ENCODE measurements at regions not wholly inside any gene's neighbourhood (a gene's known extent, or its start where the extent isn't known, plus 50 kb on each side); places are given as distances from the start of the nearest gene placed in this dataset.
"Not testable (repeated sequence)": the region's sequence is repeated elsewhere in the genome, so short reads cannot be mapped to it uniquely, and the experiment has no call there.

DNA sequence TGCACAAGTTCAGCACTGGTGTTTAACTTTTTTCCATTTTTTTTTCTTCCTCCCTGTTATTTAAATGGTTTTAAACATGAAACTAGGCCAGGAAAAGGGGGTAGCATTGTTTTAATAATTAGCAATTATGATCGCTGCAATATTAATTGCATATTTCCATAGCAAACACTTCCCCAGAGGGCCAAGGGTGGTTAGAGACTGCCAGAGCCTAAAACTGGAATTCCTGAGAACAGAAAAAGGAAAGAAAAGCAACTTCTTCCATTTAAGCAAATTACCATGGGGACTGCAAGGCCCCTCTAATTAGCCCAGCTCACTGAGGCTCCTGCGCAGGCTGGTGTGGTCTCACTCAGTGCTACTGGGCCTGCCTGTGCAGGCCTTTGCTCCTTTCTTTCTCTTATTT, 201.5 kb downstream of the SMAD2 start:
- DNase-seq (ENCODE audit: low read depth) = no peak

DNA sequence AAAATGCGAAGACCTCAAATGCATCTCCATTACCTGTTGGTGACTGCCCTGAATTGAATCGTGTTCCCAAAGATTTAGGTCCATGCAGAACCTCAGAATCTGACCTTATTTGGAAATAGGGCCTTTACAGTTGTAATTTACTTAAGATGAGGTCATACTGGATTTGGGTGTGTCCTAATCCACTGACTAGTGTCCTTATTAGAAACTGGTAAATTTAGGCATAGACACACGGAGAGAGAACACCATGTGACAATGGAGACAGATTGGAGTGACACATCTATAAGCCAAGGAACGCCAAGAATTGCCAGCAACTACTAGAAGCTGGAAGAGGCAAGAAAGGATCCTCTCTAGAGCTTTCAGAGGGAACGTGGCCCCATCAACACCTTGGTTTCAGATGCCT, 203.1 kb downstream of the SMAD2 start:
- no peak for DNase-seq (ENCODE audit: low read depth)

DNA sequence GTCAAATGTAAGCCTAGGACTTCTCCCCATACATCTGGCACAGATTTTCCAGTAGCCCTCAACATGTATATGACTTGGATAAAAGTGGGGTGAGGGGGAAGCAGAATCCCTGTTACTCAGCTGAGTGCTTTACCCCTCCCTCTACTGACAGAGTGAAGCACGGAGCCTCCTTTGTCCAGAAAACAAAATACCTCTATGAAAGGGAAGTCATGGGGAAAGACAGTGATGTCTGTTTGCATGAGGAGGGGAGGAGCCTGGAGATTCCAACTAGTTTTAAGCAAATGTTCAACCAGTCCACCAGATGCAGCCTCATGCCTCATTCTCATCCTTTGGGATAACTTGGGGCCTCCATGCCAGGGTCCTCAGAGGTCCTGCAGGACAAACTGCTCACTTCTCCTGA, 203.9 kb downstream of the SMAD2 start:
- DNase-seq (ENCODE audit: low read depth) = no peak

DNA sequence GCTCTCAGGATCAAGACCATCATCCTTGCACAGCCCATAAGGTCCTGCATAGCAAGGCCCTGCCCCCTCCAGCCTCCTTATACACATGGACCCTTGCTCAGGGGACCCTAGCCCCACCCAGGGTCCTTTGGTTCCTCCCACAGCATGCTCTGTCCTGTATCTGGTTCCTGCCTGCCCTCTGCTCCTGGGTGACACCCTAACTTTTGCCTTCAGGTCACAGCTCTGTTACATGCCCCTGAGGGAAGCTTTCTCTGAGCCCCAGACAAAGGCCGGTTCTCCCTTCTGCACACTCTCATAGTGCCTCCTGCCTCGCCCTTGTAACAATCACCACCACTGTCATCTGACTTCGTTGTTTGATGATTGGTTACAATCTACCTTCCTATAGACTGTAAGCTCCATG, 204.8 kb downstream of the SMAD2 start:
- DNase-seq (ENCODE audit: low read depth) = no peak

DNA sequence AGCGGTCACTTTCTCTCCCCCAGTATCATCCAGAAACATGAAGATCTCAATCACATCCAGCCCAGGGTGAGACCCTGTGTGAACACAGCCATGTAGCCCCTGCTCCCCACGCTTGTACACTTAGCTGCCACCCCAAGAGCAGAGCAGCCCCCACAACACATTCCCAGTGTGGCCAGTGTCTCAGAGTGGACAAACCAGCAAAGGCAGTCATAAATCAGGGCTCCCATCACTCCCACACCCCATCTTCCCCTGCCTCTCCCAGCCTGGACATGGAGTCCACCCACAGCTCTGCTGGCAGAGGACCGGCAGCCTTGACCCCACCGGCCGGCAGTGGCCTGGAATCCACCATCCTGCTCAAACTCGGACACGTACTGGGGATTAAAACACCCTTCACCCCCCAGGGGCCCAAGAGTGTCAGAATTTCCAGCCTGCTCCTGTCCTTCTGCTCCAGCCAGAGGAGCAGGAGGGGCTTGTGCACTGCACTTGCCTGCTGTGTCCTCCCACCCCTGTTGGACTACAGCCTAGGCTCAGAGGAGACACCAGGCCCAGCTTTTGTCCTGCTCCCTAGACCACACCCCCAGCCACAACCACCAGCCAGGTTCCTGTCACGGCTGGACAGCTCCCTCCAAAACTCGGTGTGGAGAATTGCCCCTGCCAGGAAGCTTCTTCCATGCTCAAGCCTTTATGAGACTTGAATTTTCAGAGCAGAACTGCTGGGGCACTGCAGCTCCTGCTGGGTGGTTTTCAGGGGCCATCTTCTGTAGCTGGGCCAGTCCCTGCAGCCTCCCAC, 206.1 kb downstream of the SMAD2 start:
- DNase-seq (ENCODE audit: low read depth) = no peak

DNA sequence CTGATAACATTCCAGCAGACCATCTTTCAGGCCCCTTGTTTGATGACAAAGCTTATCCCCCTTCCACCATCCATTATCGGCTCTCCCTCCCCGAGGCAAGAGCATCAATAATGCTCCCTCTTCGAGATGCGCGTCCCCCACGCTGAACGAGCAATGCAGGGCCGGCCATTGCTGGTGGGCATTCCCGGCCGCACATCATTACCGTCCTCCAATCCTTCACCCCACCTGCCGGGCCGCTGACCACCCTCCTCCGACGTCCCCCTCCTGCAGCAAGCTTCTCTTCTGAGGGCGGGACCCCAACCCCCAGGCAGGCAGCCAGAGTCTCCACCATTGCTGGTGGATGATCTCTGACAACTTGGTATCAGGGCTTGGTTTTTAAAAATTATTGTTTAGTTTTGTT, 208.6 kb downstream of the SMAD2 start:
- no peak for DNase-seq (ENCODE audit: low read depth)

DNA sequence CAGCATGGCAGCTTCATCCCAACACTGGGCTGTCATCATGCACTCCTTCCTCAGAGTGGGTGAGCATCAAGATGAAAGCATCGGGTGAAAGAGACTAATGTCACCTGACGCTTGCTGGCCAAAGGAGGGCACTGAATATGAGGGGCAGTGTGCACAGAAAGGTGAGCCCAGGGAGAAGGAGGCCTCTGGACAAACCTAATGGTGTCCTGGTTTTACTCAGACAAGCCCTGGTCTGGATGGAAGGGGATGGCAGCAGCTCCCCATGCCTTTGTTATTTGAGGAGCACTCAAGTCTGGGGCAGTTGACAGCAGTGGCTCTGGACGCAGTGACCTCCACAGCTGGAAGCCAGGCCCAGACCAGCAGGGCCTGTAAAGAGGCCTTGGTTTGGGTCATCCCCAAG, 209.7 kb downstream of the SMAD2 start:
- no peak for DNase-seq (ENCODE audit: low read depth)

DNA sequence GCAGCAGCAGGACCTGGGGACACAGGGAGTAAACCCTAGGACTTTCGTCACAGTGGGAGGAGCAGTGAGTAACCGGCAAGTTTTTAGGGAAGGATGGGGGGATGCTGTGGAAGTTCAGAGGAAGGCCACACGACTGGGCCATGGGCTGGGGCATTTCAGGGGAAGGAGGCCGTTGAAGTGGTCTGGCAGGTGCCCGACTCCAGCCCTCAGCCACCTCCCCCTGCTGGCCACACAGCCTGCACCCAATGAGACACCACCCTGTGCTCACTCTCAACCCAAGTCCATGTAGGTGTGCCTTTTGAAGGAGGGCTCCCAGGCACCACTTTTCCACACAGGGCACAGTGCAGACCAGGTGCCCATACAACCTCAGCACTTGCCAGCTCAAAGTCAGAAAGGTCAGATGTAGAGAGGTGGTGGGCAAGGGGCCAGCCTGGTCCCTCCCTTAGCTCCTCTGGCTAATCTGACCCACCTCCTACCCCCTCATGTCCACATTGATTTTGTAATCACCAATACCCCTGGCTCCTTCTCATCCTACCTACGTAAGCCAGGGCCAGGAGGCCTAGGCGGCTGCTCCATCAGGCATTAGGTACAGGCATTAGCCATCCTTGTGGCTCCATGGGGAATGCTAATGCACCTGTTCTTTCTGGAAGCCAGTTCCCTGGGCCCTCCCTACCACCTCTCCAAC, 211.2 kb downstream of the SMAD2 start:
- no peak for DNase-seq (ENCODE audit: low read depth)

DNA sequence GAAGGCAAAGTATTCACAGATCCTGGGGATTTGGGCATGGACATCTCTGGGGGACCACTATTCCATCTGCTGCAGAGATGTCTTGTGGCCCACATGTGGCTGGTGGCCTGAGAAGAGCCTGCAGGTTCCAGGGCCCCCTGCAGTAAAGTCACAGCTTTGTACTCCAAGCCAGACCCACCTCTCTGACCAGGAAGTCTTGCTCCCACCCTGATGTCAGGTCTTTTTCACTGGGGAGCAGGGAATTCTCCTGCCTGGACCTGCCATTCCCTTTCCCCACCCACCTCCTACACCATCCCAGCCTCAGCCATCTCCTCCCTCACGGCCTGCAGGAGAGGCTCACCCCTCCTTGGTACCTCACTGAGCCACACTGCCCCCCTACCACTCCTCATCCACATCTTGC, 211.8 kb downstream of the SMAD2 start:
- no peak for DNase-seq (ENCODE audit: low read depth)

DNA sequence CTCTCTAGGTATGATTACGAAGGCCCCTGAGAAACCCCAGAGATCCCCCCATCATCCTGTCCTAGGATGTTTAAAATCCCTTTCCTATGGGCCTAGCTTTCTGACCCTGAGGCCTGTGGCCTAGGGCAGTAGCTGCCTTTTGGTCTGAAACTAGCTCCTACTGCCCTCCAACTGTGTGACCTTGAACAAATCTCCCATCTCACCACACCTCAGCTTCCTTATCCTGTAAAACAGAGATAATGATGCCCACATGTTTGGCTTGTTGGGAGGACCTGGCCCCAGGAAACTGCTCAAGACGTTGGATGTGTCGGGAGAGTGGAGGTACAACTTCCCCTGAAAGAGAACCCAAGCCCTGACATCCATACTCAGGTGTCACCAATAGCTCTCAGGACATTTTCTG, 213.2 kb downstream of the SMAD2 start:
- DNase-seq (ENCODE audit: low read depth) = no peak

DNA sequence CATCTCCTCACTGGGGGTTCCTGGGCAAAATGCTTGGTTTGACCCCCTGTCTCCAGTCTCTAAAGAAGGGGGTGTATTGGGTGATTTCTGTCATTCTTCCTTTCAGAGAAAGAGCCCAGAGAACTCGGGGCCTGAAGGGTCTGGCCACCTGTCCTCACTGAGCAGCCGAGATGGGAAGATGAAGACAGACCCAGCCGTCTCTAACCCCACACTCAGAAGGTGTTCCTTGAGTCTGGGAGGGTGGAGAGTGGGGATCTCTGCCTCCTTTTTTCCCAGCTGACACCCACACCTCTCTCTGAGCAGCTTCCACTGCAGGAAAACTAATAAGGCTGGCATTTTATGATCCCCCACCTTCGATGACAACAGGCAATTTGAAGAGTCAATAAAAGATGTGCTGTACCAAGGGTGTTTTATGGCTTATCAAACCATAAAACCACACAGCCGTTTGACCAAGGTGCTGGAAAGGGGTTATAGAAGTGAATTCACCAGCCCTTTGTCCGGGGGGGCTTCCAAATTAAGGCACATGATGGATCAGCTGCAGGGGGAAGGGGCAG, 213.8 kb downstream of the SMAD2 start:
- DNase-seq (ENCODE audit: low read depth) = no peak

DNA sequence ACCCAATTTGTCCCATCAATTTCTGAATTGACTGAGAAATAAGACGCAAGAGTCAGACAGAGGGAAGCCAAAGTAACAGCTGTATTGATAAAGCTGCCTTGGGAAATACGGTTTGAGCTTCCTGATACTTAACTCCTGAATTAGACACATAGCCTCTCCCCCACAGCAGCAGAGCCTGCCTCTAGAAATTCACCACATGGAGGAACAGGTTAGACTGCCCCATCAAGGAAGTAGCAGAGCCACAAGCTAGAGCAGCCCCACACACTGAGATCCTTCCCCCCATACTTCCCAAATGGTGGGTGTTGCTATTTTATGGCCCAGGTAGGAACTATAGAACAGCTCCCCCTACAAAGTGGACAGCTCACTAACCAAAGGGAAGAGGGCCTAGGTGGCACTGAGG, 220.0 kb downstream of the SMAD2 start:
- no peak for DNase-seq (ENCODE audit: low read depth)

DNA sequence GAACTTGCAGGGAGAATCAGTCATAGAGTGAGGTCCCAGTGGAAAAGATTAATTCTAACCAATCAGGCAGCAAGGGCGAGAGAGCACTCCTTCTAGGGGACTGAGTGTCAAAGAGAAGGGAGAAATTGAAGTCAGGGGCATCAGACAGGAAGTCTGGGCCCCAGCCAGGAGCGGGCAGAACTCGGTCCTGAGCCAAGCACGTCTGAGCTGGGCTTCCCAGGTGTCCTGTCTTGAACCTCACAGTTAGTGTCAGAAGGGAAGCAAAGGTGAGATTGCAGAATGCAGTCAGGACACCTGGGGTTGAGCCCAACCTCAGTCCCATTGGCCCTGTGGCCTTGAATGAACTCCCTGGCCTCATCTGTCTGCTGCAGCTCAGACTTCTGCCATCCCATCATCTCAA, 220.9 kb downstream of the SMAD2 start:
- DNase-seq (ENCODE audit: low read depth) = no peak

DNA sequence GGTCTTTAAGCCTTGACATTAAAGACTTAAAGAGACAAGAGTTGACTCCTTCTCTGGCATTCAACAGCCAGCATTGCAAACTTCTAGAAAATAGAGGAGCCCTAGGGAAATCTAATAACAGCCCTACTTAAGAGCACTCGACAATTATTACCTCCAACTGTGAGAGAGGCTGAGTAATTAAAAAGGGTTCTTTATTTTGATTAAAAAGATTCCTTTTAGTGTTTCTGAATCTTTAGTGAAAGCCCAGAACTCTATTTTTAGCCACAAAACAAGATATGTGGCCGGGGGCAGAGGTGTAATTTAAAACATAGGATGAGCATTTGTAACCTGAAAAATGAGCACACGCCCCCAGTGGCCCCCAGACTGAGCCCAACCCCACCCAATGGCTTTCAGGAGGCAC, 222.3 kb downstream of the SMAD2 start:
- no peak for DNase-seq (ENCODE audit: low read depth)

DNA sequence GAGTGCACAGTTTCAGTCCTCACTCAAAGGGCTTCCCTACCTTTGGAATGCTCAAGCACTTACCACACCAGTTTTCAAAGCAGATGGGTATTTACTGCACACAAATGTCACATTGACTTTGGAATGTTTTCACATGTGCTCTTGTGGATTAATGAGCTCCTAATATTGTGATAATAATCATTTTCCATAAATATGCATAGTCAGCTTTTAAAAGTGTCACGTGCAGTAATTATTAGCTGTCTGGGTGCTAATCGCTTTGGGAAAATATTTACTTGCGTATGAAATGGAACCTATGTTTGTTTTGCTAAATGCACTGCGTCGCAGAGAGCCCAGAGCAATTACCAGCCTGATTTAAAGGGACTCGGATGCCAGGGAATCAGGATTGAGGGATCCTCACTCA, 229.3 kb downstream of the SMAD2 start:
- DNase-seq (ENCODE audit: low read depth) = no peak

DNA sequence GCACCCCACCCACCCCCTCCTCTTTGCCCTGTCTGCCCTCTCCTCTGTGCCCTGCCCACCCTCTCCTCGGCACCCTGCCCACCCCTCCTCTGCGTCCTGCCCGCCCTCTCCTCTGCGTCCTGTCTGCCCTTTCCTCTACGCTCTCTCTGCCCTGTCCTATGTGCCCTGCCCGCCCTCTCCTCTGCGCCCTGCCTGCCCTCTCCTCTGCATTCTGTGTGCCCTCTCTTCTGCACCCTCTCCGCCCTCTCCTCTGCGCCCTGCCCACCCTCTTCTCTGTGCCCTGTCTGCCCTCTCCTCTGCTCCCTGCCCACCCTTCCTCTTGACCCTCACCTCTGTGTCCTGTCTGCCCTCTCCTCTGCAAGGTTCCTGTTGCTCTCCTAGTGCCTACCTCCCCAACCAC, 233.6 kb downstream of the SMAD2 start:
- no peak for DNase-seq (ENCODE audit: low read depth)

DNA sequence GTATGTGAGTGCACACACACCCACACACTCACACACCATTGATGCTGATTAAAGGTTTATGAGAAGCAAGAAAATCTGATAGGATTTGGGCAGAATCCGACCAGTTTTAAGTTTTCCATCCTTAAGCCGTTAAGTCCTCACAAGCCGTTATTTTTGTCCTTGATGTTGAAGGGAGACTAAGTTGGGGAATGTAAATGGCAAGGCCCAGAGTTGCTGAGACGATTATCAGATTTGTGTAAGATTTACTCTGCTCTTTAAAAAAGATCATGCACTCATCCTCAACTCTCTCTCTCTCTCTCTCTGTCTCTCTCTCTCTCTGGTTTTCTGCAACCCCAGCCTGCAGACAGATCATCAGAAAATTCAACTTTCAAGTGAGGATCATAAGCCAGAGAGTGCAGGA, 238.8 kb downstream of the SMAD2 start:
- DNase-seq (ENCODE audit: low read depth) = no peak

DNA sequence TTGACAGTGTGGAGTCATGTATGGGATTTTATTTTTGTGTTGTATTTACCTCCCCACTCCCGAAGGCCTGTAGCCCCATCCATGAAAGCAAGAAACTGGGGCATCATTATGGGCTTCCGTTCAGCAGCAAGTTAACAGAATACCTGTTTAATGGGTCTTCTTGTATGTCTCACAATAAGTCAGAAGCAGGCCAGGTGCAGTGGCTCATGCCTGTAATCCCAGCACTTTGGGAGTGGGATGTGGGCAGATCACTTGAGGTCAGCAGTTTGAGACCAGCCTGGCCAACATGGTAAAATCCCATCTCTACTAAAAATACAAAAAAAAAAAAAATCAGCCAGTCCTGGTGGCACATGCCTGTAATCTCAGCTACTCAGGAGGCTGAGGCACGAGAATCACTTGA, 239.7 kb downstream of the SMAD2 start:
- not testable (repeated sequence) for DNase-seq (ENCODE audit: low read depth)

DNA sequence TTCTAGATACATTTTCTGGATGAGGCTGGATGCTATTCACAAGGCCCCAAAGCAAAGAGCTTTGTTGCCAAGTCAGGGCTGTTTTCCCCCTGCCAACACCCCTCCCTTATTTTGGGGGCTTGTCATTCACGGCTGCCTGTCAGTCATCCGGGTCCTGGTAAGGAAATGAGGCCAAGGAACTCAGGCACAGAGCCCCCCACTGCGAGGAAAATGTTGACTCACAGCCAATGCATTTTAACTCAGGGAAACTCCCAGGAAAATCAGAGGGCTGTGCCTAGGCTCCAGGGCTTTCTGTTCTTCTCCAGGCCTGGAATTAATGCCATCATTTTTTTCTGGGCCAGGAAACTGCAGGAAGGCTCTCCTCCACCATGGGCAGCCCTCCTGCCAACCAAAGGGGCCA, 241.1 kb downstream of the SMAD2 start:
- DNase-seq (ENCODE audit: low read depth) = no peak

DNA sequence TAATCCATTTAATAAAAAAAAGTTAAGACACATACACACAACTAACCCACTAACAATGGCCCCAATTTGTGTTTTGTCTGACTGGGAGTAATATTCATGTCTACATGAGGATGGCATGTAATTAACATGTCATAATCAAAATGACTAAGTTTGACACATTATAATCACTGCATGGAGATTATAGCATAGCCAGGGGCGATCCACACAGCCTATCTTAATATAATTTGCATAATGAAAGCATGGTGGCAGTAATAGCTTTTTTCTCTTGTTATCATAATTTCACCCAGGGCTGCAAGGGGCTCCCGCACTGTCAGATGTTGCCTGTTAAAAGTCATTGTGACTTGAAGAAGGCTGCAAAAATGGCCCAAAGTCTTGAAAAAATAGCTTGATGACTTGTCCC, 243.7 kb downstream of the SMAD2 start:
- no peak for DNase-seq (ENCODE audit: low read depth)

DNA sequence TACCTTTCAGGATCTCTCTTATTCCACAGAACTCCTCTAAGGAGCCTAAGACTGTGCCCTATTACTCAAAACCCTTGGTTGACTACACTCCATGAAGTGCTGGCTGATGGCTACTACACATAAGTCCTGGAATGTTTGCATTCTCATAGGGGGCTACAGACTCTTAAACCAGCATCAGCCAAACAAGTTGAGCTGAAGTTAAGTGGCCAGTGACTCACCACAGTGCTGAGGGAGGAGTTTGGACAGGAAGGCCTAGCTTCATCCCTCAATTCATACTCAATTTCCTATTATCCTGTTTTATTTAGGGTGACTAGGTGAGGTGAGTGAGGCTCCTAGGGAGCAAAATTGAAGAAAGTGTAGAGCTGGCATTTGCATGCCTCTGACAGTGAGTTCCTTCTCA, 246.7 kb downstream of the SMAD2 start:
- no peak for DNase-seq (ENCODE audit: low read depth)

DNA sequence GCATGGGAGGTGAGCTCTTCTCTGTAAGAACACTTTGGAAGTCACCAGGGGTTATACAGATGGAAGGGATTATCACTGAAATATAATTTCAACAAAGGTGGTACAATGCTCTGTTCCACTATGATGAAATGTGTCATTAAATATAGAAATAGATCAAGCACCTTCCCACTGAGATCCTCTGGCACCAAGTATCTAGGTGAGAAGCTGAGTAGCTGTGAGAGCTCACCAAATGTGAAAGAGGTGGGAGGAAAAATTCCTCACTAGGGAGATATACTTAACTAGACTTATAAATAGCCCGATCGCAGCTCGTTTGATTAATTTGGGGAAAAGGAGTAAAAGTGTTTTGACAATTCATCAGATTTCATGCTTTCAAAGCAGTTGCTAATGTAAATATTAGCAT, 247.6 kb downstream of the SMAD2 start:
- DNase-seq (ENCODE audit: low read depth) = no peak

DNA sequence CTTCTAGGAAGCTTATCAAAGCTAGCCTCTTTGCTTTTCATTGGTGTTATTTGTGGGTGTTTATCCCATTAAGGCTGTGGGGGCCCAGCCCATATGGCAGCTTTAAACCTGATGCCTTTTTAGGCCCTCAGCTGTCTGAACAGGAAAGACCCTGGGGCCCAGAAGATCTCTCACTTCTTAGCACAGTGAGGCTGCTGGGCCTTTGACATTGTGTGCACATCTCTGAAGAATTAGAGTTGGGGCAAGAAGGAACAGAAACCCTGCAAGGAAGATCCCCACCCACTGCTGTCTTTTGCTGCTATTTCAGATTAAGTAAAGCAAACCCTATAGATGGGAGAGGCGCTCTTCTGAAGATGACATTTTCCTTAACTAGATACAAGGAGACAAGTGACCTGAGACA, 250.0 kb downstream of the SMAD2 start:
- DNase-seq (ENCODE audit: low read depth) = no peak

DNA sequence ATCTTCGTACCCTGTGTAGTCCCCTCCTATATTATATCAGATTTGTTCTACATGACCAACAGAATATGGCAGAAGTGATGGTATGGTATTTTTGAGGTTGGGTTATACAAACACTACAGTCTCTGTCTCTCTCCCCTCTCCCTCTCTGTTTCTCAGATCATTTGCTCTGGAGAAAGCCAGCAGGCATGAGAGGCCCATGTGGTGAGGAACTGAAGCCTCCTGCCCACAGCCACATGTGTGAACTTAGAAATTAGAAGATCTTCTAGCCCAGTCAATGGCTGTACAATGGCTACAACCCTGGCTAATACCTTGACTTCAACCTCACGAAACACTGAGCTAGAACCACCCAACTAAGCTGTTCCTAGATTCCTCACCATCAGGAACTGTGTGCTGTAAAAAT, 250.6 kb downstream of the SMAD2 start:
- DNase-seq (ENCODE audit: low read depth) = no peak
